Amniotic epithelial cell (primary cell): ENCODE measurements at regions not wholly inside any gene's neighbourhood (a gene's known extent, or its start where the extent isn't known, plus 50 kb on each side); places are given as distances from the start of the nearest gene placed in this dataset.

Source experiments
- DNase-seq: peaks from one replicate; pipeline ENCODE4 v3.0.0-alpha.2; 2010; ENCODE audit warnings: low read depth

- no peak for DNase-seq
Measured at GRCh38 chr6:168228676-168229367, 90.8 kb downstream of the DACT2 start.

GRCh38 chr6:168227840-168228239 is 91.7 kb downstream of the DACT2 start:
- DNase-seq = no peak

- DNase-seq = no peak
Measured at GRCh38 chr6:168226902-168227318, 92.7 kb downstream of the DACT2 start.

- no peak for DNase-seq
Measured at GRCh38 chr6:168226061-168226752, 93.4 kb downstream of the DACT2 start.

- DNase-seq = peak; percentile 4
Measured at GRCh38 chr6:168225471-168225911, 94.1 kb downstream of the DACT2 start.

GRCh38 chr6:168223755-168224154 is 95.8 kb downstream of the DACT2 start:
- DNase-seq = no peak

- no peak for DNase-seq
Measured at GRCh38 chr6:168223150-168223549, 96.4 kb downstream of the DACT2 start.

GRCh38 chr6:168222115-168223043 is 97.2 kb downstream of the DACT2 start:
- no peak for DNase-seq

GRCh38 chr6:168221497-168222079 is 98.0 kb downstream of the DACT2 start:
- DNase-seq = no peak

GRCh38 chr6:168221000-168221399 is 98.6 kb downstream of the DACT2 start:
- no peak for DNase-seq

GRCh38 chr6:168219804-168220203 is 99.8 kb downstream of the DACT2 start:
- no peak for DNase-seq

- DNase-seq = no peak
Measured at GRCh38 chr6:168218785-168219566, 100.6 kb downstream of the DACT2 start.

GRCh38 chr6:168217880-168218537 is 101.6 kb downstream of the DACT2 start:
- DNase-seq = no peak

GRCh38 chr6:168217216-168217879 is 102.2 kb downstream of the DACT2 start:
- no peak for DNase-seq

GRCh38 chr6:168216751-168217191 is 102.8 kb downstream of the DACT2 start:
- no peak for DNase-seq

- no peak for DNase-seq
Measured at GRCh38 chr6:168216117-168216516, 103.5 kb downstream of the DACT2 start.

- no peak for DNase-seq
Measured at GRCh38 chr6:168215121-168215808, 104.3 kb downstream of the DACT2 start.

- DNase-seq = no peak
Measured at GRCh38 chr6:168214586-168215104, 104.9 kb downstream of the DACT2 start.

GRCh38 chr6:168213121-168213524 is 106.5 kb downstream of the DACT2 start:
- DNase-seq = no peak
